IgD-negative memory B cell (primary cell): ENCODE measurements at regions not wholly inside any gene's neighbourhood (a gene's known extent, or its start where the extent isn't known, plus 50 kb on each side); places are given as distances from the start of the nearest gene placed in this dataset.

Experiments used
- H3K27ac Mint-ChIP-seq, 3 donors: one replicate each; pipeline ENCODE4 v1.8.0; 2020 to 2022; ENCODE audit warnings: mild to moderate bottlenecking in 3 of 3, mixed read lengths in 3 of 3, moderate library complexity in 1 of 3
- H3K27me3 Mint-ChIP-seq: one replicate; pipeline ENCODE4 v1.8.0; 2021; ENCODE audit warnings: mixed read lengths
- H3K36me3 Mint-ChIP-seq: one replicate; pipeline ENCODE4 v1.8.0; 2020; ENCODE audit warnings: mild to moderate bottlenecking, mixed read lengths
- H3K4me1 Mint-ChIP-seq, 3 donors: one replicate each; pipeline ENCODE4 v1.8.0; 2020 to 2022; ENCODE audit warnings: mixed read lengths in 3 of 3, mild to moderate bottlenecking in 1 of 3
- H3K4me3 Mint-ChIP-seq, 4 donors: one replicate each; pipeline ENCODE4 v1.8.0; 2020 to 2022; ENCODE audit warnings: mild to moderate bottlenecking in 4 of 4, mixed read lengths in 4 of 4, moderate library complexity in 3 of 4
- H3K9me3 Mint-ChIP-seq, 3 donors: one replicate each; pipeline ENCODE4 v1.8.0; 2020 to 2021; ENCODE audit warnings: mixed read lengths in 3 of 3, mild to moderate bottlenecking in 1 of 3

DNA sequence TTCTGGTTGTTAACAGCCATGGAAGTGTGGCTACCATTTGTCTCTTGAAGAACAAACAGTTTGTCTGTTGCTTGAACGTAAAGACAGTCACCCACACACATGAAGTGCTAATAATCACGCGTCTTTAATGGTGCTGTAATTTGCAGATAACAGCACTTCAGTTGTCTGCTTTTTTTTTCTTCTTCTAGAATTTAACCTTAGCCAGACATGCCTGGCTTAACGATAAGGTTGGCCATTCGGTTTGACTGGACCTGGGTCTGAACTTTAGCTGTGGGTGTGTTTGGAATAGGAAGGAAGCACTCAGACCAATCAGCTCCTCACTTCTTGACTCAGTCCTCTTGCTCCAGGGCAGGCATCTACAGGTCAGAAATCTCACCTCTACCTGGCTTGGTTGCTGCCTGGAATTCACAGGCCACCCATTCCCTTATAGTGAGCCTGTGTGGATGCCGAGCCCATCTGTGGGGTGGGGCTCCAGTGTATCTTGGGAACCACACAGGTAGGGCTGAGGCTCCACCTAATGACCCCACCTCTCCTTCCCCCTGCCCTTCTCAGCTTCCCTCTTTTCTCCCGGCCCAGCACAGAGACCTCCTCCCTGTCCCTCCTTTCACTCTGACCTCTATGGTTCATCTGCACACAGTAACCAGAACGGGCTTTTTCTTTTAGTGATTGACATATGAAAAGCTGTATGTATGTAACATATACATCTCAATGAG is 246.4 kb upstream of the PWP1 start:
- Mint-ChIP-seq H3K27me3 (no peaks in the 10 kb centered on the region), H3K9me3 (peaks cover 0 to 1% (median 1%) of the 10 kb centered on the region in 3 donors), H3K36me3 (no peaks in the 10 kb centered on the region), H3K27ac (no peak overlapping the region), H3K4me1 (peaks cover 0 to 3% (median 2%) of the 10 kb centered on the region in 3 donors), H3K4me3 (no peak overlapping the region)

DNA sequence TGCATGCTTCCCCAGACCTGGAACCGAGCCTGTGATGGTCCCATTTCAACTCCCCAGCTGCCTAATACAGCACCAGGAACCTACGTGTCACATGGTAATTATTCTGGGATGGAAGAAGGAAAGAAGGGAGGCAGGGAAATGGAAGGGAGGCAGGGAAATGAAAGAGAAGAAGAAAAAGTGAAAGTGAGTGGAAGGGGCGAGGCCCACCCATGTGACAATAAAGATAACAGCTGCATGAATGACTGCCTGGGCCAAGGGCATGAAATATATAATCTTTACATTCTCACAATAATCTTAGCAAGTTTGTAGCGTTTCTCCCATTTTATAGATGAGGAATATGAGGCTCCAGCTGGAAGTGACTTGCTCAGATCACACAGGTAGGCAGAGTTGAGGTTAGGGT is 245.0 kb upstream of the PWP1 start:
- Mint-ChIP-seq H3K4me3 (no peak overlapping the region), H3K36me3 (no peaks in the 10 kb centered on the region), H3K9me3 (peaks cover 0 to 3% (median 1%) of the 10 kb centered on the region in 3 donors), H3K27ac (no peak overlapping the region), H3K4me1 (peaks cover 0 to 3% (median 2%) of the 10 kb centered on the region in 3 donors), H3K27me3 (peaks cover 1% of the 10 kb centered on the region)

DNA sequence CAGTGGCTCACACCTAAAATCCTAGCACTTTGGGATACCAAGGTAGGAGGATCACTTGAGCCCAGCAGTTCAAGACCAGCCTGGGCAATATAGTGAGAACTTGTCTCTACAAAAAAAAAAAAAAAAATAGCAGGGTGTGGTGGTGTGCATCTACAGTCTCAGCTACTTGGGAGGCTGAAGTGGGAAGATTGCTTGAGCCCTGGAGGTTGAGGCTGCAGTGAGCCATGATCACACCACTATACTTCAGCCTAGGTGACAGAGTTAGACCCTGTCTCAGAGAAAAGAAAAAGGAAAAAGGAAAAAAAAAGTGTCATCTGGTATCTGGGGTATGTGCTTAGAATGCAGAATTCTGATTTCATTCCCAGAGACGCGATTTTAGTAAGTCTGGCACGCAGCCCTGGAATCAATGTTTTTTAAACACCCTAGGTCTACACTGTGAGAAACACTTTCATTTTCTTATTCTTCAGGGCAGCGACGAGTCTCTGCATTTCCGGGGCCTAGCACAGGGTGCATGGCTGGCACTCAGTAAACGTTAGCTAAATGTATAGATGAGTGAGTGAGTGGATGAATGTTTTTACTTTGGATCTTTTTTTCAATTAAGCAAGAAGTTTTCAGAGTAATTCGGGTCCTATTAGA is 243.8 kb upstream of the PWP1 start:
- peak overlapping the region in 1 of 4 donors; percentile 3 for H3K4me3 Mint-ChIP-seq
- peaks cover 1% of the 10 kb centered on the region for H3K27me3 Mint-ChIP-seq
- H3K9me3 Mint-ChIP-seq, result peaks cover 0 to 3% (median 1%) of the 10 kb centered on the region in 3 donors
- no peaks in the 10 kb centered on the region for H3K36me3 Mint-ChIP-seq
- H3K27ac Mint-ChIP-seq, result no peak overlapping the region
- peaks cover 0 to 3% (median 2%) of the 10 kb centered on the region in 3 donors for H3K4me1 Mint-ChIP-seq

DNA sequence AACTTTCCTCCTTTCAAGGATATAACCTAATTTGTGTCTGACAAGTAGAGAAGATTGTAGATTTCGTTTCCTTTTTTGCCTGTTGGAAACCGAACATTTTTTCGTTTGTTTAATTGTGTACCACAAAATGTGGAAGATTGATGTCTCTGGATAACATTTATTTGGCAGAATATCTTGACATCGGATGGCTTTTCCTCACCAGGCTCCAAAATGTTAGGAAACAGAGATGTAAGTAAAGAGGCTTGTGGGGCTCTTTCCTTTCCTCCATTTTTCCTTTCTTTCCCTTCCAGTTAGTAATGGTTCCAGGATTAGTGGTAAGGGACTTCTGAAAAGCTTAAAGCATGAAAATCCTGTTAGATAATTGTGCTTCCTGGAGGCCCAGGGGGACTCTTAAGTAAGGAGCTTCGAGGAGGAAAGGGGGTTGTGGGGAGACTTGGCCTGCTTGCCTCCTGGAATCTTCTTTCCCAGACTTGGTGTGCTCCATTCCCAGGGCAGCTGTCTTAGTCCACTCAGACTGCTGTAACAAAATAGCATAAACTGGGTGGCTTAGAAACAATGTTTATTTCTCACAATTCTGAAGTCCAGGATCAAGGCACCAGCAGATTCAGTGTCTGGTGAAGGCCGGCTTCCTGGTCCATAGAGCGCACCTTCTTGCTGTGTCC is 243.1 kb upstream of the PWP1 start:
- Mint-ChIP-seq H3K36me3 (no peaks in the 10 kb centered on the region), H3K4me3 (no peak overlapping the region), H3K27me3 (peaks cover 1% of the 10 kb centered on the region), H3K9me3 (peaks cover 0 to 3% (median 1%) of the 10 kb centered on the region in 3 donors), H3K4me1 (peaks cover 0 to 3% (median 2%) of the 10 kb centered on the region in 3 donors), H3K27ac (no peak overlapping the region)

DNA sequence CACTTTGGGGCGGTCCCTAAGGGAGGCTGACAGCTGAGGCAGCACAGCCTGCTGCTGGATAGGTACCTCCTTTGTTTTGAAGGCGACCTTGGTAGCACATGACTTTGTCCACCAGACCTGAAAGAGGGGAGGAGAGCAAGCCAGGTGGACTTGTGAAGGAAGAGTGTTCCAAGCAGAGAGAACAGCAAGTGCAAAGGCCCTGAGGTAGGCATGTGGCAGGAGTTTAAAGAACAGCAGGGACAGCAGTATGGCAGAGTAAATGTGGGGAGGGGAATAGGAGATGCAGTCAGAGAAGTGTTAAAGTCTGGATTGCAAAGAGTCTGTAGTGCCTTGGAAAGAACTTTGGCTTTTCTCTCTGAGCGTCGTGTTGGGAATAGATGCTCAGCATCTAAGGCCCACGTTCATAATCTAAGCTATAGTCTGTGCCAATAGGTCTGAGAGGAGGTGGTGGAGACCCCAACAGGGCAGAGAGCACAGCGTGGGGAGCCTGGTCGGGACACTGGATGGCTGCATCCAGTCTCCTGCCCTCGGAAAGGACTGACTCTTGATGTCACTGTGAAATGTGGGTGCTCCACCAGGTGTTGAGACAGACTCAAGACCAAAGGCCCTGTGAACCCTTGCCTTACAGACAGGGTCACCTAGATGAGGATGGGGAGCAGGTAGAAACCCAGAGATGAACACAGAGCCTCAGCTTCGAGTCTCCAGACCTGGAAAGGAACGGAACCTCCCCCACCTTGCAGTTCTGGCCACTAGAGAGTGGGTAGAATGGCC is 242.1 kb upstream of the PWP1 start:
- Mint-ChIP-seq H3K27me3 (peaks cover 1% of the 10 kb centered on the region), H3K4me1 (peaks cover 0 to 3% (median 2%) of the 10 kb centered on the region in 3 donors), H3K4me3 (no peak overlapping the region), H3K9me3 (peaks cover 0 to 3% (median 1%) of the 10 kb centered on the region in 3 donors), H3K36me3 (no peaks in the 10 kb centered on the region), H3K27ac (no peak overlapping the region)

DNA sequence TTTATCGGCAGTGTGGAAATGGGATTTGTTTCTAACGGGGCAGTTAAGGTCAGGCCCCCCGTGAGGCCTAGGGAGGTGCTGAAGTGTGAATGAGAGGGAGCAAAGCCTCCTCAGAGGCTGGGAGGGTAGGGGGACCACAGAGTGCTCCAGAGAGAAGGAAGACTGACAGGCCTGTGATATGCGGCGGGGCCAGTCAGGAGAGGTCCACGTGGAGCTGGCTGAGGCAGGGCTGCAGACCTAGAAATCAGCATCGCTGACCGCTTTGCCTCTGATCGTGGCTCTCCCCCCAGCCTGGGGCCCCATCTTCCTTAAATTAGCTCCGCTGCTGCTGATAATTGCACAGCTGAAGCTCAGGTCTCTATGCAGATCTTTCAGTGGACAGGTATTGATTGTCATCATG is 240.8 kb upstream of the PWP1 start:
- Mint-ChIP-seq H3K36me3 (no peaks in the 10 kb centered on the region), H3K27me3 (peaks cover 1% of the 10 kb centered on the region), H3K27ac (no peak overlapping the region), H3K9me3 (peaks cover 0 to 3% (median 1%) of the 10 kb centered on the region in 3 donors), H3K4me3 (no peak overlapping the region), H3K4me1 (peaks cover 0 to 3% (median 2%) of the 10 kb centered on the region in 3 donors)

DNA sequence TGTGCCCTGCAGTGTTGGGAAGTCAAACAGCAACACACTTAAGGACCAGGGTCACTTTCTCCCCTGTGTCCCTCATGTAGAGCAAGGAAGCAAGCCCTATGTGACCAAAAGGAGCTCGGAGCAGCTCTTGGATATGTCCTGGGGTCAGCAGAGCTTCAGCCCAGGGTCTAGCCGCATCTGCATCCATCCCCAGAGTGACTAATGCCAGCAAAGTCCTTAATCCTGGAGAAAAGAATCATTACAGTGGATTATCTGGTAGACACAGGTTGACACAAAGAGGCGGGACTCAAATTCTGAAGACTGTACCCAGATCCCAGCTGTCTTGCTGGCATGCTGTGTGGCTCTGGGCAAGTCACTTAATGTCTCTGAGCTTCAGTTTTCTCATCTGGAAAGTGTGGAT is 239.1 kb upstream of the PWP1 start:
- H3K27ac Mint-ChIP-seq, result no peak overlapping the region
- H3K9me3 Mint-ChIP-seq, result peaks cover 0 to 6% (median 1%) of the 10 kb centered on the region in 3 donors
- peaks cover 0 to 2% (median 2%) of the 10 kb centered on the region in 3 donors for H3K4me1 Mint-ChIP-seq
- H3K27me3 Mint-ChIP-seq, result peaks cover 1% of the 10 kb centered on the region
- H3K4me3 Mint-ChIP-seq, result no peak overlapping the region
- no peaks in the 10 kb centered on the region for H3K36me3 Mint-ChIP-seq

DNA sequence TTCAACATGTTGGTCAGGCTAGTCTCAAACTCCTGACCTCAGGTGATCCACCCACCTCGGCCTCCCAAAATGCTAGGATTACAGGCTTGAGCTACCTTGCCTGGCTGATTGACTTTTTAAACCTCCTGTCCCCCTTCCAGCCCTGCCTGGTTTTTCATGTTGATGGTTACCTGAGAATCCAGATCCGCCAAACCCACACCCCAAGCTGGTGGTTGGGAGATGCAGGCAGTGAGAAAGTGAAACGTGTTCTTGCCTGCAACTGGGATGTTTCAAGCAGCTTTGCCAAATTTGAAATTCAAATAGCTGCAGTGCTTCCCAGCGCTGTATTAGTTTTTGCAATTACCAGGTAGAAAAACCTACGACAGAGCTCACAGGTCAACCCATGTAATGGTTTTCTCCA is 238.3 kb upstream of the PWP1 start:
- peaks cover 1% of the 10 kb centered on the region for H3K27me3 Mint-ChIP-seq
- peaks cover 3 to 6% (median 3%) of the 10 kb centered on the region in 3 donors for H3K9me3 Mint-ChIP-seq
- H3K27ac Mint-ChIP-seq, result no peak overlapping the region
- no peak overlapping the region for H3K4me3 Mint-ChIP-seq
- H3K4me1 Mint-ChIP-seq, result peaks cover 0 to 2% (median 2%) of the 10 kb centered on the region in 3 donors
- H3K36me3 Mint-ChIP-seq, result no peaks in the 10 kb centered on the region

DNA sequence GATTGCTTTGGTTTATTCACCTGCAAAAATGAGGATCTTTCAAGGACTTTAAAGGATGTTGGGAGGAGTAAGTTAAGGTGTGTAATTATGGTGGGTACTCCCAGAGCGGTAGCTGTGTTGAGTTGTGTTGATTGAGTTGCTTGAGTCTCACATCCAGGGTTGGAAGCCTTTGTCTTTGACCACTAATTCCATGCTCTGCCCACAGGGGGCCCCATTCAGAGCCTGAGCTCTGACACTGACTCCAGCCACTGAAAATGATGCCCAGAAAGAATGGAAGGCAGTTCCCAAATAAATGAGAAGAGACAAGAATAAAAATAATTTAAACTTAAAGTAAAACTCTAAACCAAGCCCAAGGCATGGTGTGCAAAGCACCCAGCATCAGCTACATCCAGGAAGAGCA is 237.4 kb upstream of the PWP1 start:
- Mint-ChIP-seq H3K4me3 (no peak overlapping the region), H3K4me1 (peaks cover 0 to 4% (median 2%) of the 10 kb centered on the region in 3 donors)

DNA sequence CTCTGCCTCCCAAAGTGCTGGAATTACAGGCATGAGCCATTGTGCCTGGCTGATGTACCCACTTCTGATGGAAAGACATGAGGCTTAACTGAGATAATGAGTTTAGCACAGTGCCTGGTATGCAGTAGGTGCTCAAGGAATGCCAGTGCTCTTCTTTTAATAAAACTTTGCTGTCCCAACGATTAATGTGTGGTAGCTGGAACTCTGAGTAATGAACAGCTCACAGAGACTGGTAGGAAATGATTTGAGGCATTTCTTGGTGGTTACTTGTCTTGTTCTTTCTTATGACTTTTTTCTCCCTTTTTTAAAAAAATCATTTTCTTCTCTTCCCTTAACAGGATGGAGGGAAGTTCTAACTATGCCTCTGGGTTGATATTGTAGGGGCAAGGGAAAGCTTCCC is 235.7 kb upstream of the PWP1 start:
- peaks cover 0 to 4% (median 2%) of the 10 kb centered on the region in 3 donors for H3K4me1 Mint-ChIP-seq
- no peaks in the 10 kb centered on the region for H3K36me3 Mint-ChIP-seq
- H3K4me3 Mint-ChIP-seq, result no peak overlapping the region
- H3K27me3 Mint-ChIP-seq, result no peaks in the 10 kb centered on the region
- peaks cover 4 to 11% (median 6%) of the 10 kb centered on the region in 3 donors for H3K9me3 Mint-ChIP-seq
- no peak overlapping the region for H3K27ac Mint-ChIP-seq

More for the DNA sequence above, 237.4 kb upstream of the PWP1 start:
- Mint-ChIP-seq H3K36me3 (no peaks in the 10 kb centered on the region), H3K27ac (no peak overlapping the region), H3K27me3 (peaks cover 1% of the 10 kb centered on the region), H3K9me3 (peaks cover 6 to 8% (median 6%) of the 10 kb centered on the region in 3 donors)

DNA sequence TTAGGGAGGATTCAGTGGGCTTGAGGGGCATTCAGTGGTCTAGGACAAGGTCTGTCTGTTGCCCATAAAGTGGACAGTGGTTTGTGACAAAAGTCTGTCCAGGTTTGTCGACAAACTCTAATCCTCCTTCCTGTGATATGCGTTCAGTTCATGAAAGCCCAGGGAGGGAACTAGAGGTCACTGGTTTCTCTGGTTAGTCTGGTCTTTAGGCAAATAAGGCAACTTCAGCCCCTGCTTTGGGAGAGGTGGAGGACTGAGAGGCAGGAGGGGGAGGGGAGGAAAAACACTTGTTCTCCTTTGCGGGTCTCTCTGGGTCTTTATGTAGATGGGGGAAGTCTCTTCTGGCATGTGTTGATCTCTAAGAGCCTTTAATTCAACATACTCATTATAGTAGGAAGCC is 235.1 kb upstream of the PWP1 start:
- Mint-ChIP-seq H3K9me3 (peaks cover 4 to 11% (median 6%) of the 10 kb centered on the region in 3 donors), H3K36me3 (no peaks in the 10 kb centered on the region), H3K4me3 (no peak overlapping the region), H3K27ac (no peak overlapping the region), H3K4me1 (peaks cover 0 to 4% (median 2%) of the 10 kb centered on the region in 3 donors), H3K27me3 (no peaks in the 10 kb centered on the region)

DNA sequence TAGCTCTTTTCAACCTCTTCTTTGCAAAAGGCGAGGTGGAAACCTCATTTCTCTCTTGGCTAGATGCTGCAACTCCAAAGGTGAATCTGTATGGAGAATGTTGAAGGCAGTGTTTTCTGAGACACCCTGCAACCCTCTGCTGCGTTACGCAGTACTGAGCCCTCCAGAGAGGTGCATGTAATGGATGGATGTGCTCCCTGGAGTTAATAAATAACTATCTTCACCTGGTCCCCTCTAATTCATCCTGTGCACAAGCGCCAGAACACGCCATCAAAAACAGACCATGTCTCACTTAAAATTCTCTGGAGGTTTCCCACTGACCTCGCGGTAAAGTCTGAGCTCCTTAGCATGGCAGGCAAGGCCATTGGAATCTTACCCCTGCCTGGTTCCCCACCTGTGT is 234.4 kb upstream of the PWP1 start:
- H3K4me1 Mint-ChIP-seq, result peaks cover 0 to 4% (median 2%) of the 10 kb centered on the region in 3 donors
- H3K27me3 Mint-ChIP-seq, result no peaks in the 10 kb centered on the region
- no peaks in the 10 kb centered on the region for H3K36me3 Mint-ChIP-seq
- H3K9me3 Mint-ChIP-seq, result peaks cover 4 to 11% (median 6%) of the 10 kb centered on the region in 3 donors
- H3K4me3 Mint-ChIP-seq, result no peak overlapping the region
- H3K27ac Mint-ChIP-seq, result peak overlapping the region in 1 of 3 donors; percentile 83

DNA sequence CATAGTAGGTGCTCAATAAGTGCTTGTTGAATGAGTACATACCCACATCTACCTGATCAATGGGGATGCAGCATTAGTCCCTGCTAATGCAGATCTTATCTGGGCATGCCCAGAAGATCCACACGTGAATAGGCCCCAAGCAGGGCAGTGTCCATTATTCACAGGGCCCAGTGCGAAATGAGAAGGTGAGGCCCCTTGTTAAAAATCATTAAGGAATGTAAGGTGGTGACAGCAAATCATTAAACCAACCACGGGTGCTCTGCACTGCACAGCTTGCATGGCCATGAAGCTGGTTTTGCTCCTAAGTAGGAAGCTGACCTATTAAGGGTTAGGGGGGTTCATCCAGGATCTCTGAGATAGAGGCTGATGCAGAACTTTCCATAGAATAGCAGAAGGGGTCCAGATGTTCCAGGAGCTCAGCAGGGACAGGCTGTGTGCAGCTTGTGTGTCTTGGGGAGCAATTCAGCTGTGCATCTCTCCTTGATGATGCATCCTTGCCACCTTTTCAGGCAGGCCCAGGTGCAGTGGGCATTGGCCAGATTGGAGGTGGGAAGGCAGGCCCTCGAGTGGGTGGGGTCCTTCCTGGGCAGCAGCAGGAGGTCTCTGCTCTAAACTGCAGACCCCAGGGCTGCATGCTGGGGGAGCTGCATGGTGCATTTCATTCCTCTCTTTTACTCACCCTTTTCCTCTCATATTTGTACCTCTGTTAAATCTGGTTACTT is 231.3 kb upstream of the PWP1 start:
- no peak overlapping the region for H3K27ac Mint-ChIP-seq
- H3K36me3 Mint-ChIP-seq, result no peaks in the 10 kb centered on the region
- peaks cover 4 to 11% (median 6%) of the 10 kb centered on the region in 3 donors for H3K9me3 Mint-ChIP-seq
- H3K4me1 Mint-ChIP-seq, result peaks cover 0 to 5% (median 2%) of the 10 kb centered on the region in 3 donors
- no peak overlapping the region for H3K4me3 Mint-ChIP-seq
- peaks cover 1% of the 10 kb centered on the region for H3K27me3 Mint-ChIP-seq

DNA sequence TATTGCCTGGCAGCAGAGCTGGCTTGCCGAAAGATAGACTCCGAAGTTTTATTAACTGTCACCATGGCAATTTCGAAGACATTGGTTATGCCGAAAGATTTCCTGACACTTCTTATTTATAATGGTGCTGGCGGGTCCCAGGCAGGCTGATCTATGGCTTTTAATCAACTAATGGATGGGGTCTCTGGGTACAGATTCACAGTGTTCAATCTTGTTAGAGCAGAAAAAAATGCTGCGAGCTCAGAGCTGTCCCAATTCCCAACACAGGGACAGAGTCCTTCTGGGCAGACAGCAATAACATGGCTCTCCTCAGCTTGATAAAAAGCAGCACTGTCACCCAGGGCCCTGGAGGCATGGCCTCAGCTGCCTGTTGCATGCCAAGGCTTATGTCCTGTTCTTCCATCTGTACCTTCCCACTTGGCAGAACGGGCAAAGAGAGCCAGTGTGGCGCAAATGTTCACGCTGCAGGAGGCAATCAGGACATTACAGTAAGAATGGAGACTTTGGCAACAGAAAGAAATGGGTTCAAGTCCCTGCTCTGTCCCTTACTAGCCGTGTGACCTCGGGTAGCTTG is 228.2 kb upstream of the PWP1 start:
- H3K9me3 Mint-ChIP-seq, result peaks cover 4 to 16% (median 5%) of the 10 kb centered on the region in 3 donors
- peaks cover 0 to 5% (median 0%) of the 10 kb centered on the region in 3 donors for H3K4me1 Mint-ChIP-seq
- no peaks in the 10 kb centered on the region for H3K36me3 Mint-ChIP-seq
- no peak overlapping the region for H3K27ac Mint-ChIP-seq
- H3K4me3 Mint-ChIP-seq, result no peak overlapping the region
- H3K27me3 Mint-ChIP-seq, result peaks cover 1% of the 10 kb centered on the region
